ENCODE measurements at regions not wholly inside any gene's neighbourhood (a gene's known extent, or its start where the extent isn't known, plus 50 kb on each side); places are given as distances from the start of the nearest gene placed in this dataset.
A peak's percentile ranks its signal among the peaks of the same experiment; 100 is the strongest.

GRCh38 chr11:112769170-112769569 lies 192.1 kb upstream of the NCAM1 start:
- DNase-seq, result no peak
- in situ Hi-C loops (cut with HindIII; ENCODE audit: low pct_ligation_motif_present, low pct_unique_long_range_greater_than_20kb, low sequenced_read_pairs), result no loop called here

DNA sequence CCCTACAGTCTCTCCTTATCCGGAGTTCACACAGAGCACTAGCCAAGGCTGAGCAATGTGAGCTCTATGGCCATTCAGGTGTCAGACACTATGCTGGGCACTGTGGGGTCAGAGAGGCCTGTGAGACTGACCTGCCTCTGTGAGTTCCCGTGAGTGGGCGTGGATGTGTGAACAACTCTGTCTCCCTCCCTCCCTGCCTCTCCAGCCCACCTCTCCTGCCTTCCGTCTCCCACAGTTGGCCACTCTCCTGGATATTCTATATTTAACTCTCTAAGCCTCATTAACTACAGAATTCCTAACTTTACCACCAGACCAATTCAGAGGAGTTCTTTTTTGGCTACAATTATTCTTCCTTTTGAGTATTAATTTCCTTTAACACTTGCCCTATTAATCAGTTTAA lies 191.6 kb upstream of the NCAM1 start:
- in situ Hi-C loops (cut with HindIII; ENCODE audit: low pct_ligation_motif_present, low pct_unique_long_range_greater_than_20kb, low sequenced_read_pairs), result no loop called here
- no peak for DNase-seq

- no peak for DNase-seq
- in situ Hi-C loops (cut with HindIII; ENCODE audit: low pct_ligation_motif_present, low pct_unique_long_range_greater_than_20kb, low sequenced_read_pairs), result no loop called here
Observed at GRCh38 chr11:112770033-112770432, 191.2 kb upstream of the NCAM1 start.

GRCh38 chr11:112770487-112770886 lies 190.7 kb upstream of the NCAM1 start:
- in situ Hi-C loops (cut with HindIII; ENCODE audit: low pct_ligation_motif_present, low pct_unique_long_range_greater_than_20kb, low sequenced_read_pairs), result no loop called here
- no peak for DNase-seq

- in situ Hi-C loops (cut with HindIII; ENCODE audit: low pct_ligation_motif_present, low pct_unique_long_range_greater_than_20kb, low sequenced_read_pairs), result no loop called here
- DNase-seq, result no peak
Observed at GRCh38 chr11:112771851-112772250, 189.4 kb upstream of the NCAM1 start.

DNA sequence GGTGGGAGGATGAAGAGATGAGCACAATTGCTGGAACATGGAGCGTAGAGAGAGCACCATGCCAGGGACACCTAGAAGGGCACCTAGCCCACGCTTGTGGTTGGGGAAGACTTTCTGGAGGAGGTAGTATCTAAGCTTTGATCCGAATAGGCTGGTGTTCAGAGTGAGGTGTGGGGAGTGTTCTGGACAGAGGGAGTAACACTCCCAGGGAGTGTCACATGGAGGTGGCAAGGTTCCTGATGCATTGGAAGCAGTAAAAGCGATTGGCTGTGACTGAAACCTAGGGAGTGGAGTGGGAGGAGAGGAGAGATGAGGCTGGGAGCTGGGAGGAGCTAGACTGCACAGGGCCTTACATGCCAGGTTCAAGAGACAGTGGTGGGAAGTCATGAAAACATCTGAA lies 188.0 kb upstream of the NCAM1 start:
- DNase-seq, result no peak
- in situ Hi-C loops (cut with HindIII; ENCODE audit: low pct_ligation_motif_present, low pct_unique_long_range_greater_than_20kb, low sequenced_read_pairs), result no loop called here

- DNase-seq, result no peak
- in situ Hi-C loops (cut with HindIII; ENCODE audit: low pct_ligation_motif_present, low pct_unique_long_range_greater_than_20kb, low sequenced_read_pairs), result no loop called here
Observed at GRCh38 chr11:112776834-112777233, 184.4 kb upstream of the NCAM1 start.

DNA sequence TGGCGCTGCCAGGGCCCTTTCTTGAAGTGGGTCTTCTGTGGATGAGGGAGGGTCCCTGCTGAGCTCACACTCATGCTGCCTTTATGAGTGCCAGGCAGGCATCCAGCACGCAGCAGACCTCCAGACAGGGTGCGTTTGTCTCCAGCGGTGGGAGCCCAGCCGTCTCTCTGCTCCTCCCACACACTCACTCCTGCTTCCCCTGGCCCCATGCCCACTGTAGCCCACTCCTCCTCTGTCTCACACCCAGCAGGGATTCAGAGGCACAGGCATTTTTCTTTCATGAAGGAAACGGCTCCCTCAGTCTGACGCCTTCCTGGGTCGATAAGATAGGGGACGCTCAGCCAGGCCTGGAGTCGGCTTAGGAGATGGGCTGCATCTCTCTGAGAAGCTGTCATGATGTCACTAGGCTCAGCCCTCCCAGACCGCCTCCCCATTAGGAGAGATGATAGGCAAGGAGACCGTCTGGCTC lies 183.9 kb upstream of the NCAM1 start:
- in situ Hi-C loops (cut with HindIII; ENCODE audit: low pct_ligation_motif_present, low pct_unique_long_range_greater_than_20kb, low sequenced_read_pairs), result no loop called here
- no peak for DNase-seq

GRCh38 chr11:112778091-112778876 lies 182.9 kb upstream of the NCAM1 start:
- DNase-seq, result no peak
- in situ Hi-C loops (cut with HindIII; ENCODE audit: low pct_ligation_motif_present, low pct_unique_long_range_greater_than_20kb, low sequenced_read_pairs), result no loop called here

DNA sequence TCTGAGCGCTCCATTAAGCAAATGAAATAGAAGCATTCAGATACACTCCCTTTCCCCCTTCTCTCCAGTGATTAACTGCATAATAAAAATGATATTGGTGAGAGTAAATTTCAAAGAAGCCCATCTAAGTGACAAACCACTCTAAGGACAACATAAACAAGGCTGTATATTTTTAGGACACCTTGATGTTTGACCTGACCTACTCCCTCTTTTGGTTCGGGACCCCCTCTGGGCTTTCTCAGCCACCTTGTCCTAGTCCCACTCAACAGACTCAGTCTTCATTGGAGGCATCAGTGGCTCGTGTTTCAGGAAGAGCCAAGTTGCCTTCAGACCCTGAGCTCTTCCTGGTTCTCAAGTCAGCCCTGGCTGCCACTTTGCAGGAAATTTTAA lies 182.3 kb upstream of the NCAM1 start:
- in situ Hi-C loops (cut with HindIII; ENCODE audit: low pct_ligation_motif_present, low pct_unique_long_range_greater_than_20kb, low sequenced_read_pairs), result no loop called here
- no peak for DNase-seq

GRCh38 chr11:112780351-112781087 lies 180.7 kb upstream of the NCAM1 start:
- DNase-seq, result no peak
- in situ Hi-C loops (cut with HindIII; ENCODE audit: low pct_ligation_motif_present, low pct_unique_long_range_greater_than_20kb, low sequenced_read_pairs), result no loop called here

GRCh38 chr11:112783945-112784322 lies 177.3 kb upstream of the NCAM1 start:
- no peak for DNase-seq
- in situ Hi-C loops (cut with HindIII; ENCODE audit: low pct_ligation_motif_present, low pct_unique_long_range_greater_than_20kb, low sequenced_read_pairs), result no loop called here

GRCh38 chr11:112784323-112785073 lies 176.7 kb upstream of the NCAM1 start:
- in situ Hi-C loops (cut with HindIII; ENCODE audit: low pct_ligation_motif_present, low pct_unique_long_range_greater_than_20kb, low sequenced_read_pairs), result no loop called here
- peak; percentile 32 for DNase-seq

GRCh38 chr11:112785149-112785548 lies 176.1 kb upstream of the NCAM1 start:
- in situ Hi-C loops (cut with HindIII; ENCODE audit: low pct_ligation_motif_present, low pct_unique_long_range_greater_than_20kb, low sequenced_read_pairs), result no loop called here
- no peak for DNase-seq

GRCh38 chr11:112785719-112786118 lies 175.5 kb upstream of the NCAM1 start:
- in situ Hi-C loops (cut with HindIII; ENCODE audit: low pct_ligation_motif_present, low pct_unique_long_range_greater_than_20kb, low sequenced_read_pairs), result no loop called here
- DNase-seq, result no peak

DNA sequence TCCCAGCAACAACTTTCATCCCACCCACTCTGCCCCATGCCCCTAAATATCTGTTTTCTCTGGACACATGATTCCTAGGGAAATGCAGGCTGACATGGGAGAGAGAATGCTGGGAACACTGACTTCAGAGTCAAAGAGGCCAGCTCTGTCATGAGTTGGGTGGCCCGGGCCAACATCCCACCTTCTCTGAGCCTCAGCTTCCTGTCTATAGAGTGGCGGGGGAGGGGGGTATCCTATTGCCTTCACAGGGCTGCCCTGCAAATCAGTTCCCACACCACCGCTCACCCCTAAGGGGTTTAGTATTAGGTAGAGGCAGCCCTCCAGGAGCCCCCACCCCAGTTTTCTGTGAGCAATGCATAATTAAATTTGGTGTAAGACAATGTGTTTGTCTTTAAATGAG lies 175.0 kb upstream of the NCAM1 start:
- DNase-seq, result no peak
- in situ Hi-C loops (cut with HindIII; ENCODE audit: low pct_ligation_motif_present, low pct_unique_long_range_greater_than_20kb, low sequenced_read_pairs), result no loop called here

DNA sequence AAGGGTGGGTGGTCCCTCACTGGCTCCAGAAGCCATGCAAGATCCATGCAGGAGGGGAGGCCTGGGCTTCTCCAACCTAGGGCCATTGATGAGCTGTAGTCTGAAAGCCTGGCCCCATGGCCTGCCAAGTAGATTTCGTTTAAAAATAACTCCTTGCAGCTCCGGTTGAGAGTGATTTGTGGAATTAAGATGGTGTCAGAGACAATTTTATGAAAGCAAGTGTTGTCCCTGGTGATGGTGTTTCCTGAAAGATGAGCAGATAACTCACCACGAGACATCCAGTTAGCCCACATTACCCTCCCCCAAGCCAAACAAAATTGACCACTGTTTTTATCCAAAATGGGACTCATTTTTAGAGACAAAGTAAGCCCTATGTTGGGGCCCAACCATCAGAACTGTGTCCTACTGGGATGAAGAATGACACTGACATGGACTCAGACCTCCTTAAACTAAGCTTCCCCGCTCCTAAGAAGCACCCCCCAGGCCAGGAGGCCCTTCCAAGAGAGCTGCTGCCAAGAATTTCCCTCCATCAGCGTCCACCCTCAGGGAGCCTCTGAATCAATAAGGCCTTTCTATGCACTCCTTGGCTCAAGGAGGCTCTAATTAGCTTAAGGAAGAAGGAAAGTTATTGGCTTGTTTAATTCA lies 174.2 kb upstream of the NCAM1 start:
- no peak for DNase-seq
- in situ Hi-C loops (cut with HindIII; ENCODE audit: low pct_ligation_motif_present, low pct_unique_long_range_greater_than_20kb, low sequenced_read_pairs), result no loop called here

DNA sequence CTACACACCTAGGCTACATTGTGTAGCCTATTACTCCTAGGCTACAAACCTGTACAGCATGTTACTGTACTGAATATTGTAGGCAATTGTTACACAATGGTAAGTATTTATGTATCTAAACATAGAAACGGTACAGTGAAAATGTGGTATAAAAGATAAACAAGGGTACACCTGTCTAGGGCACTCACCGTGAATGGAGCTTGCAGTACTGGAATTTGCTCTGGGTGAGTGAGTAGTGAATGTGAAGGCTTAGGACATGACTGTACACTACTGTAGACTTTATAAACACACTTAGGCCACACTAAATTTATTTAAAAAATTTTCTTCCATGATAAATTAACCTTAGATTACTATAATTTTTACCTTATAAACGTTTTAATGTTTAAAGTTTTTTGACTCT lies 171.7 kb upstream of the NCAM1 start:
- DNase-seq, result no peak
- in situ Hi-C loops (cut with HindIII; ENCODE audit: low pct_ligation_motif_present, low pct_unique_long_range_greater_than_20kb, low sequenced_read_pairs), result no loop called here

DNA sequence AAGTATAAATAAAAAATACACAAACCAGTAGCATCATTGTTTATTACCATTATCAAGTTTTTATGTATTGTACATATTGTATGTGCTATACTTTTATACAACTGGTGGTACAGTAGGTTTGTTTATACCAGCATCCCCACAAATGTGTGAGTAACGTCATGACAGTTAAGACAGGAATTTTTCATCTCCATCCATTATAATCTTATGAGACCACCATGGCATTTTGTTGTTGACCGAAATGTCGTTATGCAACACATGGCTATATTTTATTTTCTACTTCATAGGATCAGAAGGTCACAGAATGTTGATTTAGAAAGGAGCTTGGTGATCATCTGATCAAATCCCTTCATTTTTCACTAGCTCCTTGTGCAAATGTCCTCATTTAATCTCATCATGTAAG lies 170.9 kb upstream of the NCAM1 start:
- no peak for DNase-seq

More for the DNA sequence above, 170.9 kb upstream of the NCAM1 start:
- in situ Hi-C loops (cut with HindIII; ENCODE audit: low pct_ligation_motif_present, low pct_unique_long_range_greater_than_20kb, low sequenced_read_pairs), result no loop called here
